ENCODE measurements at regions not wholly inside any gene's neighbourhood (a gene's known extent, or its start where the extent isn't known, plus 50 kb on each side); places are given as distances from the start of the nearest gene placed in this dataset.
"Not testable (repeated sequence)": the region's sequence is repeated elsewhere in the genome, so short reads cannot be mapped to it uniquely, and the experiment has no call there.

DNA sequence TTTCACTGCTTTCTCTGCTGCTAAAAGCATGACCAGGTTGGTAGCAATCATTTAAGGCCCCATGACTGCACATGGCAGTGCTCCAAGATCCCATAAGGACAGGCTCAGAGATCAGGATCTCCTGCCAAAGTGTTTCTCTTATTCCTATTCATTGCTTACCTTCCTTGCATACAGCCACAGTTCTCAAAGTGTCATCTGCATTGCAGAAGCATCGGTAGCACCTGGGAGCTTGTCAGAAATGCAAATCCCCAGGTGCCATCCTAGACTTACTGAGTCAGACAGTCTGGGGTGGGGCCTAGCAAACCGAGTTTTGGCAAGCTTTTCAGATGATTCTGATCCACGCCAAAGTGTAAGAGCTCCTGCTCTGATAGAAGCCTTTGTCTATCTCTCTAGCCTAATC, 489.0 kb upstream of the AUTS2 start:
- H3K9me3 ChIP-seq: no peaks in the 10 kb centered on the region
- intact Hi-C loops (cut with DNase I): no loop called here
- DNase-seq: no peak
- TF ChIP-seq, protein P1, sequence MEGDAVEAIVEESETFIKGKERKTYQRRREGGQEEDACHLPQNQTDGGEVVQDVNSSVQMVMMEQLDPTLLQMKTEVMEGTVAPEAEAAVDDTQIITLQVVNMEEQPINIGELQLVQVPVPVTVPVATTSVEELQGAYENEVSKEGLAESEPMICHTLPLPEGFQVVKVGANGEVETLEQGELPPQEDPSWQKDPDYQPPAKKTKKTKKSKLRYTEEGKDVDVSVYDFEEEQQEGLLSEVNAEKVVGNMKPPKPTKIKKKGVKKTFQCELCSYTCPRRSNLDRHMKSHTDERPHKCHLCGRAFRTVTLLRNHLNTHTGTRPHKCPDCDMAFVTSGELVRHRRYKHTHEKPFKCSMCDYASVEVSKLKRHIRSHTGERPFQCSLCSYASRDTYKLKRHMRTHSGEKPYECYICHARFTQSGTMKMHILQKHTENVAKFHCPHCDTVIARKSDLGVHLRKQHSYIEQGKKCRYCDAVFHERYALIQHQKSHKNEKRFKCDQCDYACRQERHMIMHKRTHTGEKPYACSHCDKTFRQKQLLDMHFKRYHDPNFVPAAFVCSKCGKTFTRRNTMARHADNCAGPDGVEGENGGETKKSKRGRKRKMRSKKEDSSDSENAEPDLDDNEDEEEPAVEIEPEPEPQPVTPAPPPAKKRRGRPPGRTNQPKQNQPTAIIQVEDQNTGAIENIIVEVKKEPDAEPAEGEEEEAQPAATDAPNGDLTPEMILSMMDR (IDR thresholded peaks at IDR 0.05): no peak
- TF ChIP-seq POLR2A (IDR thresholded peaks at IDR 0.05): no peak
- no peaks in the 10 kb centered on the region for H3K36me3 ChIP-seq
- H3K27ac ChIP-seq: no peak overlapping the region
- no peaks in the 10 kb centered on the region for H3K27me3 ChIP-seq
- peaks cover 0 to 11% of the 10 kb centered on the region in 2 donors for H3K4me1 ChIP-seq
- H3K4me3 ChIP-seq (replicated peaks in 1 of 3): no peak overlapping the region
- WGBS, 2 donors: 53 to 61% methylated on average over 3 of the region's 3 CpGs

DNA sequence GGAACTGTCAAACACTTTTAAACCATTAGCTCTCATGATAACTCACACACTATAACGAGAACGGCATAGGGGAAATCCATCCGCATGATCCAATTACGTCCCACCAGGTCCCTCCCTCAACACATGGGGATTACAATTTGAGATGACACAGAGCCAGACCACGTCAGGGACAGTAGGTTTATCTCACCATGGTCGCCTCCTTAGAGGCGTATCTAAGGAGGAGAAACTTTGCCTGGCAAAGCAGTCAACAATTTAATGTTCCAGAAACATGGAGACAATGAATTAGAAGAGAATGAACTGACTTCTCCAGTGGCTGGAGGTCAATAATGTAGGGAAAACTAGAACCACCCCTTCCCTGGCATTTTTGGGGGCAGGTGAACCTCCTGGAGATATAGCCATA, 488.4 kb upstream of the AUTS2 start:
- Histone ChIP-seq H3K27me3 (no peaks in the 10 kb centered on the region), H3K4me1 (peaks cover 0 to 11% of the 10 kb centered on the region in 2 donors), H3K9me3 (no peaks in the 10 kb centered on the region), H3K4me3 (replicated peaks in 1 of 3) (no peak overlapping the region), H3K27ac (no peak overlapping the region), H3K36me3 (no peaks in the 10 kb centered on the region)
- 93 to 94% methylated on average over 7 of the region's 7 CpGs for WGBS, 2 donors
- DNase-seq: no peak
- TF ChIP-seq, protein P1 (IDR thresholded peaks at IDR 0.05): no peak
- TF ChIP-seq POLR2A (IDR thresholded peaks at IDR 0.05): no peak
- intact Hi-C loops (cut with DNase I): no loop called here

DNA sequence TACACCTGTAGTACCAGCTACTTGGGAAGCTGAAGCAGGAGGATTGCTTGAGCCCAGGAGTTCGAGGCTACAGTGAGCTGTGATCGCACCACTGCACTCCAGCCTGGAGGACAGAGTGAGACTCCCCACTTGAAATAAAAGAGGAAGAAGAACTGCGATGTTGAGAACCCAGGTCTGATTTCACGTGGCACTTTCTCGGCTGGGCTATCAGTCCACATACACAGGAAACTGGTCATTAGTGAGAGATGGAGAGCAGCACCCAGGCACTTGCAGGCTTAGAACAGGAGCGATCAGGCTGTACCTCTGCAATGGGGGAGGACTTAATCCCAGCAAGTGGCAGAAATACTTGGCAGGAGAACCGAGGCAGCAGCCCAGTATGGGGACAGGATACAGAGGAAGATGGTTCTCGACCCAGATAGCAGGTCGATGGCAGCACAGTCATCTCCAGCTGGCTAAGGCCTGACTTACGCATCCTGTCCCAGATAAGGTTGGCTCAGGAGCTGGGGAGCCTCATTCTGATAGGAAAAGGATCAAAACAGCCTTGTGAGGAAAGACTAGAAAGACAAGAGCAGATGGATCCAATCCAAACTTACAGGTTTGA, 487.7 kb upstream of the AUTS2 start:
- no peak overlapping the region for H3K4me3 ChIP-seq (replicated peaks in 1 of 3)
- intact Hi-C loops (cut with DNase I): no loop called here
- H3K9me3 ChIP-seq: no peaks in the 10 kb centered on the region
- no peaks in the 10 kb centered on the region for H3K27me3 ChIP-seq
- TF ChIP-seq, protein P1 (IDR thresholded peaks at IDR 0.05): no peak
- TF ChIP-seq POLR2A (IDR thresholded peaks at IDR 0.05): no peak
- peaks cover 0 to 11% of the 10 kb centered on the region in 2 donors for H3K4me1 ChIP-seq
- no peak overlapping the region for H3K27ac ChIP-seq
- H3K36me3 ChIP-seq: no peaks in the 10 kb centered on the region
- peak in 1 of 2 donors; percentile 19 for DNase-seq
- 63 to 75% methylated on average over 10 of the region's 10 CpGs for WGBS, 2 donors

DNA sequence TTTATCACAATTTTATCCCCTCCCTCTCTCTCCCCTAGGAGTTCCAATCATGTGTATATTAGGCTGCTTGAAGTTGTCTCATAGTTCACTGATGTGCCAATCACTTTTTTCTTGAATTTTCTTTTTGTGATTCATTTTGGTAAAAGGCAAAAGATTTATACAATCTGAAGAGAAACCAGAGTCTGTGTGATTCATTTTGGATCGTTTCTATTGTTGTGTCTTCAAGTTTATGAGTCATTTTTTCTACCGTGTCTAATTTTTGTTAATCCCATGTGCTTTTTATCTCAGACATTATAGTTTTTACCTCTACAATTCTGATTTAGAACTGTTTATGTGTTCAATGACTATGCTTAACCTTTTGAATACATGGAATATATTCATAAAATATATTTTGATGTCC, 483.9 kb upstream of the AUTS2 start:
- Histone ChIP-seq H3K27ac (no peak overlapping the region), H3K4me3 (replicated peaks in 1 of 3) (no peak overlapping the region), H3K27me3 (no peaks in the 10 kb centered on the region), H3K4me1 (peaks cover 0 to 11% of the 10 kb centered on the region in 2 donors), H3K36me3 (no peaks in the 10 kb centered on the region), H3K9me3 (no peaks in the 10 kb centered on the region)
- DNase-seq: no peak
- TF ChIP-seq, protein P1 (IDR thresholded peaks at IDR 0.05): no peak
- TF ChIP-seq POLR2A (IDR thresholded peaks at IDR 0.05): no peak
- intact Hi-C loops (cut with DNase I): no loop called here
- WGBS, 2 donors: 79 to 81% methylated on average over 2 of the region's 2 CpGs

DNA sequence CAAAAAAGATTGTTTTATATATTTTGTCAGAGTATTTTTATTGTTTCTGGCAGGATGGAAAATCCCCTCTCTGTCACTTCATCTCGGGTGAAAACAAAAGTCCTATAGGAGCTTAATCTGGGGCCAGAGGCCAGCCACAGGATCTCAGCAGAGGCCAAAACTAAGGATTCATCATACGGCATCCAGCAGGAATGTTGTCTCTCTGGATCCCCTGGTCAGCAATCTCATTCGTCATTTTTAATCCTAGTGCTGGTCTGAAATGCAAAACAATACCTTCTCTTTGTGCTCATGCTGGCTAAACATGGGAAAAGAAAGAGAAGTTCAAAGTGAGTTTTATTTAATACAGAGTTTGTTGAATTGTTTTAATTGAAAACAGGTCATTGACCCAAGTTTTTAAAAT, 482.5 kb upstream of the AUTS2 start:
- Histone ChIP-seq H3K4me3 (replicated peaks in 1 of 3) (no peak overlapping the region), H3K9me3 (no peaks in the 10 kb centered on the region), H3K27me3 (no peaks in the 10 kb centered on the region), H3K27ac (no peak overlapping the region), H3K4me1 (peaks cover 0 to 6% of the 10 kb centered on the region in 2 donors), H3K36me3 (no peaks in the 10 kb centered on the region)
- WGBS, 2 donors: 66 to 72% methylated on average over 3 of the region's 3 CpGs
- intact Hi-C loops (cut with DNase I): no loop called here
- no peak for DNase-seq
- no peak for TF ChIP-seq POLR2A (IDR thresholded peaks at IDR 0.05)
- TF ChIP-seq, protein P1 (IDR thresholded peaks at IDR 0.05): no peak

DNA sequence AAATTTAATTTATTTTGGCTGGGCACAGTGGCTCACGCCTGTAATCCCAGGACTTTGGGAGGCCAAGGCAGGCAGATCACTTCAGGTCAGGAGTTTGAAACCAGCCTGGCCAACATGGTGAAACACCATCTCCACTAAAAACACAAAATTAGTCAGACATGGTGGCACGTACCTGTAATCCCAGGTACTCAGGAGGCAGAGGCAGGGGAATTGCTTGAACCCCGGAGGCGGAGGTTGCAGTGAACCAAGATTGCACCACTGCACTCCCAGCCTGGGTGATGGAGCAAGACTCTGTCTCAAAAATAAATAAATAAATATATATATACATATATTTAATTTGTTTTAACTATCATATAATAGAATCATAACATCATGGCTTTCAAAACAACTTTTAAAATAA, 482.1 kb upstream of the AUTS2 start:
- H3K27ac ChIP-seq; H3K4me1 ChIP-seq; intact Hi-C loops (cut with DNase I); H3K27me3 ChIP-seq; DNase-seq; H3K9me3 ChIP-seq; H3K36me3 ChIP-seq; H3K4me3 ChIP-seq (replicated peaks in 1 of 3): not testable (repeated sequence)
- WGBS, 2 donors: 93 to 94% methylated on average over 4 of the region's 4 CpGs
